DMS53 (cell line): ENCODE measurements at regions not wholly inside any gene's neighbourhood (a gene's known extent, or its start where the extent isn't known, plus 50 kb on each side); places are given as distances from the start of the nearest gene placed in this dataset.
A peak's percentile ranks its signal among the peaks of the same experiment; 100 is the strongest.
"Not testable (repeated sequence)": the region's sequence is repeated elsewhere in the genome, so short reads cannot be mapped to it uniquely, and the experiment has no call there.

ENCODE experiments used
- DNase-seq: peaks from one replicate; lab custom pipeline; 2025; lab: John Stamatoyannopoulos, UW

DNA sequence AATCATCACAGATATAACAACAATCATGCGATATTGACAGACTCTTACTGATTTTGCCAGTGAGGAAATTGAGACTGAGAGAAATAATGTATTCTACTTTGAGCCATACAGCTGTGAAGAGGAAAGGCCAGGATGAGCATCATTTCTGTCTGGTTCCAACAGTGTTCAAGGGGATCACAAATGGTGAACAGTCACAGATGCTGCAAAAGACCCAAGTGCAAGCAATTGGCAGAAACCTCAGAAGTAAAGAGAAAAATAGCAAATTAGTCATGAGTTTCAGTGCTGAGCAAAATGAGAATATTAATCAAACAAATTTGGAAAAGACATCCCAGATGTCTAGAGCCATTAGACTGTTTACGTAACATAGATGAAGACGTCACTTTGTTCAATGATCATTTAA lies 114.1 kb downstream of the RAB38 start:
- DNase-seq = no peak

DNA sequence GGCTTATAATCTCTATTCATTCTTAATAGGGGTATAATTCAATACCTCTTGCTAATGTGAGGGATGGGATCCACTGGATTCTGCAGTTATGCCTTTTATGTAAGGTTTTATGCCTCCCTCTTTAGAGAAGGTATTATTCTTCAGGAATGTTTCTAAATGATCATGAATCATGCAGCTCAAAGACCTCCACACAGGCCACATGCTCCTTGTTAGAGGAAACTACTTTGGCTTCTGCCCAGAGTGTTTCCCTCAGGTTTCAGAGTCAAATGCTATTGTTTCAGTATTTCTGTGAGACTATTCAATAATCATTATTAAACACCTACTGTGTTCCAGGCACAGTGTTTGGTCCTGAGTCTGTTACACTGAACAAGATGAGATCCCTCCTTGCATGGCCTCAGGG lies 115.9 kb downstream of the RAB38 start:
- no peak for DNase-seq

DNA sequence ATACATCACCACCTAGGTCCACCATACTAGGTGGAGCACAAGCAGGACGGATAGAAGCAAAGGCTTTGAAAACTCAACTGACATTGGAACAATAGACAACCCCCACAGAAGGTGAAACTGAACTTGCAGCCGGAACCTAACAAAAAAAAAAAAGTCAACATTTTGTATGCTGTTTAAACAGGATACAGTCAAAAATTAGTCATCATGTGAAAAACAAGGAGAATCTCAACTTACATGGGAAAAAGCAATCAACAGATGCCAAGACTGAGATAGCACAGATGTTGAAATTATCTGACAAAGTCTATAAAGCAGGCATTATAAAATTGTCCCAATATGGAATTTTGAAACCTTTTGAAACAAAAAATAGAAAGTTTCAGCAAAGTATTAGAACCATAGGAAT lies 123.8 kb downstream of the RAB38 start:
- DNase-seq = peak; percentile 90

DNA sequence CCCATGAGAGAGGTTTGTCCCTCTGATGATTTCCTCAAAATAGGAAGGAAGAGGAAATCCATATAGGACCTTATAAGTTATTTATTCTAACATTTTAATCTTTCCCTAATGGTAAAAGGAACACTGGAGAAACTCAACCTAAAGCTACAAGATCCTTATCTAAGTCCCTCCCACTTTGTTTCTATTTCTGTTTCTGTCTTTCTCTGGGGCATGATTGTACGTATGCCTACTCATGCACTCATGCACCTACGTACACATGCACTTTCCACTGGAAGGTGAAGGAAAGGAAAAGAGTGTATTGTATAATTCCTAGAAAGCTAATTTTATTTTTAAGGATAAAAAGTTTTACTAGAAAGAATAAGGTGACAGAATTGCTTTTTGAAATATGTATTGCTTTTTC lies 125.0 kb downstream of the RAB38 start:
- peak; percentile 51 for DNase-seq

DNA sequence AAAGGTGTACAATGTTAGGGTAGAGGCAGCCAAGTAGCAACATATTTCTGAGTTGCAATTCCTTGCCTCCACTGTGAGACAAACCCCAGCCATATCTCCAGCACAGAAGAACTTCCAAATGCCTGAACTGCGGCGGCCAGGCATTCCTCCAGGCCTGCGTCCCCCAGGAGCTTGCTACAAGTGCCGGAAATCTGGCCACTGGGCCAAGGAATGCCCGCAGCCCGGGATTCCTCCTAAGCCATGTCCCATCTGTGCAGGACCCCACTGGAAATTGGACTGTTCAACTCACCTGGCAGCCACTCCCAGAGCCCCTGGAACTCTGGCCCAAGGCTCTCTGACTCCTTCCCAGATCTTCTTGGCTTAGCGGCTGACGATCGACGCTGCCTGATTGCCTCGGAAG lies 130.0 kb downstream of the RAB38 start:
- DNase-seq = not testable (repeated sequence)

DNA sequence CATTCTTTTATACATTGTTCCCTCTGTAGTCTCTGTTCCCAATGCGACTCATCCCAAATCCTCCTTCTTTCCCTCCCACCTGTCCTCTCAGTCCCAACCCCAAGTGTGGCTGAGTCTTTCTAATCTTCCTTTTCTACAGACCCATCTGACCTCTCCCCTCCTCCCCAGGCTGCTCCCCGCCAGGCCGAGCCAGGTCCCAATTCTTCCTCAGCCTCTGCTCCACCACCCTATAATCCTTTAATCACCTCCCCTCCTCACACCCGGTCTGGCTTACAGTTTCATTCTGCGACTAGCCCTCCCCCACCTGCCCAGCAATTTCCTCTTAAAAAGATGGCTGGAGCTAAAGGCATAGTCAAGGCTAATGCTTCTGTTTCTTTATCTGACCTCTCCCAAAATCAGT lies 130.6 kb downstream of the RAB38 start:
- DNase-seq = not testable (repeated sequence)

DNA sequence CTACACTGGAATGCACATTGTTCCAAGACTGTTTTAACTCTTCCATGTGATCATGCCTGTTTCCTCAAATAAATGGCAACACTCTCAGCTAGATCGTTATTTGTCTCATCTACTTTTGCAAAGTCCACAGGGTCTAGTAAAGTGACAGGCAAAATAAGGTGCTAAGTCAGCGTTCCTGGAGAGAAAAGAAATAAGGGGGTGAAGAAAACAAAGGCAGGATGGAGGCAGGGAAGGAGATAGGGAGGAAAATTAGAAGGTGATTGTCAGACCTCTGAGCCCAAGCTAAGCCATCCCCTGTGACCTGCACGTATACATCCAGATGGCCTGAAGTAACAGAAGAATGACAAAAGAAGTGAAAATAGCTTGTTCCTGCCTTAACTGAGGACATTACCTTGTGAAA lies 132.1 kb downstream of the RAB38 start:
- no peak for DNase-seq

DNA sequence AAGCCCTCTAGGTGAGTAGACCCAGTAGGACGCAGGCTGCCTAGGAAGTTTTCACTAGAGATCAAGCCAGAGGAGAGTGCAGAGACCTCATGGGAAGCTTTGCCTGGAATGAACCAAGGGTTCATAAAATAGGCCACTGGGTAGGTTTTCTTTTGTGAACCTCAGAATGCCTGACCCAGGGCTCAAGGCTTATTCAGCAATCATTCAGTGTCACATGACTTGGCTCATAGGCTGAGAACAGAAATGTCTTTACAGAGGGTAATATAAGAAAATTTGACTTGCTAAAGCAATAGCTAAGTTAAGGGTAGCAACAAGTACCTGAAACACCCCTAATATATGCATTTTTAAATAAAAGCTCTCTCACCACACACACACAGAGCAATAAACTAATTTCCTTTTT lies 132.6 kb downstream of the RAB38 start:
- DNase-seq = no peak

DNA sequence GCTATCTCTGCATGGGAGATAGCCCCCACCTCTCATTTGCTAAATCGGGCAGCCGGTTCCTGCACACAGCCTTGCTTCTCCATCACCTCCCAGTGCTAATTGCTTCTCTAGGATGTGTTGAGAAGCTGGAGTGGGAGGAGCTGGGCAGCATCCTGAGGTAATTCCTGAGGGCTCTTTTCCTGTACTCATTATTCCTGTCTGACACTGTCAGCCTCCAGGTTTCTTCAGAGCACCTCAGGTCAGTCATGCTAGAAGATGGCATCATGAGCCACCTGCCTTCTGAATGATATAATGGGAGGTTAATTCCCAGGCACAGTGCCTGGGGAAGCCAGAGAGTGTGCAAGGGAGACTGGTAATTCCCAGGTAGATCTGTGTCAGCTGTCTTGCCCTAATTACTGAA lies 133.0 kb downstream of the RAB38 start:
- DNase-seq = no peak

DNA sequence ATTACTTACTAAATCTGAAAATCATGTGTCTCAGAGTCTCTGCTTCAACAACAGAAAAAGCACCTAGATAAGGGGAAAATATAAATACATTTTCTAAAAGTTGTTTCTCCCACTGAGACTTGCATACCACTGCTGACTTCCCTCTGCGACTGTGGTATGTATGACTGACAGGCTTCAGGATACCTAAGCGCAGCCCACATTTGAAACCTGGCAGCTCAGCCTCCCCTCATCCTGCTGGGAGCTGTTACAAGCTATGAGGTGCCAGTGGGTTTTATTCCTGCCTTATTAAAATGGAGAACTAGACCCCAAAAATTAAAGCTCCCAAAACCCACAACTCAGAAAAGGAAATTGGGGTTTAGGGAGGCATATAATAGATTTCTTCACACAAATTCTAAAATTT lies 133.6 kb downstream of the RAB38 start:
- no peak for DNase-seq

DNA sequence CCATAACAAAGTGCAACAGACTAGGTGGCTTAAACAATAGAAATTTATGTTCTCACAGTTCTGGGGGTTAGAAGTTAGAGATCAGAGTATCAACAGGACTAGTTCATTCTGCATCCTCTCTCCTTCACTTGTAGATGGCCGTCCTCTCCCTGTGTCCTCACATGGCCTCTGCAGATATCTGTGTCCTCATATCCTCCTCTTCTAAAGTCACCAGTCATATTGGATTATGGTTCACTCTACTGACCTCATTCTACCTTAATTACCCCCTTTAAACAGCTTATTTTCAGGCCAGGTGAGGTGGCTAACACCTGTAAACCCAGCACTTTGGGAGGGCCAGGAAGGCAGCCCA lies 135.1 kb downstream of the RAB38 start:
- DNase-seq = no peak

DNA sequence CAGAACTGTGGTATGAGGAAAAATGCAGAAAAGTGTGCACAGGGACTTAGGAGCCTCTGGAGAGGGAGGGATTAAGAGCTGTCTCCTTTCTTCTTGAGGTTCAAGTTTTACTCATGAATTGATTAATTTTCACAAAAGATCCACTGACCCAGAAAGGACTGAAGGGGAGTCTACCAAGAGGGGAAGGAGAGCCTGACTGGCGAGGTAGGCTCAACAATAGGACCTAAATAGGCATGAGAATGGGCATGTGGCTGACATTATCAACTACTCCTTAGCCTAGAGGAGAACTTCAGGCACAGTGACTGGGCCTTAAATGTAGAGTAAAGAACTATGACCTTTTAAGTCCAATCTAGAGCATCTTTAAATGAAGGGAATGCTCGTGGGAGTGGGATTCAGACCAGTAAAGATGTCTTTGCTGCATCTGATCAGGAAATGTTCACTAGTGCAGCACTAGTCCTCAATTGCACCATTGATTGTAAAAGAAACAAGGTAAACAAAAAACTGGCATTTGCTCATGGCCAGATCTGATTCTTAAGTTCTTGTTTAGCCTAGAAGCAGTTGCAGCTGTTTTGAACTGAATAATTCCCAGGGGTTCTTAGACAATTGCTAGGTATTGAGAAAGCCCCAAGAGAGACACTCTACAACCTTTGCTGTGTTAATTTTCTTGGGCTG lies 135.6 kb downstream of the RAB38 start:
- DNase-seq = no peak

DNA sequence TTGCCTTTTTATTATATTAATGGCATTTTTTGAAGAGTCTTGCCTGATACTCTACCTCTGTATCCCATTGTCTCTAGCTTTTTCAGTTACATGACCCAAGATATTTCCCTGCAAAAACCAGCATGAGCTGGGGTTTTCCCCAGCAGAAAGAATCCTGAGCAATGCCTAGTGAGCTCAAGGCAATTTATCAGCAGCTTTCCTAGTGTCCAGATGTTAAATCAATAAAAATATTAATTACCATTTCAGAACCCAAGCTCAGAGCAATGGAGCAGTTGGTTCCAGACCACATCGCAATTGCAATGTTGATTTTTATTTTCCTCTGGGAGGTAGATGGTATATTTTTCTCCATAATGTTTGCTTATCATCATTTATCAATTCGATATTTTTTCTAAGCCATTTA lies 137.2 kb downstream of the RAB38 start:
- no peak for DNase-seq

DNA sequence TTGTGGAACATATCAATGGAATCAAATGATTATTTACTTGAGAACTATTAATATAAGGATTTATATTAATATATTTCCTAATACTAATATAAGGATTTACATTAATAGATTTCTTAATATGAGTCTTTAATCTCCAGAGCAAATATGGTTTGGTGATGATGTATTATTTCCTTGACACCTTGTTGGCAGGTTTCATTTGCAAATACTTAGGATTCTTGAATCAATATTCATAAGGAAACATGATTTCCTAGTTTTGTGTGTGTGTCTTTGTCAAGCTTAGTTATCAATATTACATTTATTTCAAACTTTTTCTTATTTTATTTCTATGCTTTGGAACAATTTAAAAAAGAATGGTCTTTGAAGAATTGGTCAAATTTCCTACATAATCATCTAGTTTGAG lies 138.5 kb downstream of the RAB38 start:
- DNase-seq = no peak

DNA sequence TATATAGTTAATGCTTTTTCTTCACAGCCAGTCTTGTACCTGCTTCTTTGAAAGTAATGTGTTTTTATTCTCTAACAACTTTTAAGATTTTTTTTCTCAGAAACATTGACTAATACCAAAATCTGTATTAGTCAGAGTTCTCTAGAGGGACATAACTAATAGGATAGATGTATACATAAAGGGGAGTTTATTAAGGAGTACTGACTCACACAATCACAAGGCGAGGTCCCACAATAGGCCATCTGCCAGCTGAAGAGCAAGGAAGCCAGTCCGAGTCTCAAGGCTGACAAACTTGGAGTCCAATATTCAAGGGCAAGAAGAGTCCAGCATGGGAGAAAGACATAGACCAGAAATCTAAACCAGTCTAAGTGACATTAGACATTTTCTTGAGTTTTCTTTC lies 140.0 kb downstream of the RAB38 start:
- no peak for DNase-seq

DNA sequence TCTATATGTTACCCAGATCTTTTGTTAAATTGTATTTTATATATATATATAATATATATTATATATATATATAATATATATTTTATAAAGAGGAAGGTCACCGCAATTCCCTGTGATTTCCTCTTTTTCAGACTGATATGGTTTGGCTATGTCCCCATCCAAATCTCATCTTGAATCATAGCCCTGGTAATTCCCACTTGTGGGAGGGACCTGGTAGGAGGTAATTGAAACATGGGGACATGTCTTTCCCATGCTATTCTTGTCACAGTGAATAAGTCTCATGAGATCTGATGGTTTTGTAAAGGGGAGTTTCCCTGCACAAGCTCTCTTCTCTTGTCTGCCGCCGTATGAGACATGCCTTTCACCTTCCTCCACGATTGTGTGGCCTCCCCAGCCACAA lies 157.6 kb downstream of the RAB38 start:
- DNase-seq = no peak

DNA sequence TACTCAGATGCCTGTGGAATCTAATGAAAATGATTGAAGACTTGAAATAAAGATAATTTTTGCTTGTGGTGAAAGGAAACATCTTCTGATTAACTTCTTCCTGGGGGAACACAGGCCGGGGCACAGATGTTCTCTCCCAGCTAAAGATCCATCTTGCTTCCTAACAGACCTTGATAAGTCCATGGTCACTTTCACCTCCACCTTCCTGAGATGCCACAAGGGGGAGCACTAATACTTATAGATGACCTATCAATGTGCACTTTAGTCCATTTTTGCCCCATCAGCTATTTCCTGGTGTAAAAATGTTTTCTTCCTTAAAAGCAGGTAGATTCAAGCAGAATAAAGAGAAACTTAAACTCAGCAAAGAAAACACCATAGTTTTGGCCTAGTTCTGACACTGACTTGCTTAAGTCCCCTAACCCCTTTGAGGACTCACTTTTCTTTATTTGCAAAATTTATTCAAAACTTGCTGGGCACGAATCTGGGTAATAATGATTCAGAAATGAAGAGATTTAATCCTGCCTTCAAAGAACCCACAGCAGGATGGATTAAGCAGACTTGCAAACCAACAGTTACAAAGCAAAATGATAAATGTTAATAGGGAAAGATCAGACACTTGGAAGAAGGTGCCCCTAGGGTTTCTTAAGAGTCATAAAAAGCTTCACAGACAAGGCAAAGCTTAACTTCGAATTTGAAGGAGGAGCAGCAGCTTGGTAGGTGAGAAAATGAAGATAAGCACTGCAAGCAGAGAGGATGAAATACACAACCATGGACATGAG lies 158.7 kb downstream of the RAB38 start:
- DNase-seq = peak; percentile 95

DNA sequence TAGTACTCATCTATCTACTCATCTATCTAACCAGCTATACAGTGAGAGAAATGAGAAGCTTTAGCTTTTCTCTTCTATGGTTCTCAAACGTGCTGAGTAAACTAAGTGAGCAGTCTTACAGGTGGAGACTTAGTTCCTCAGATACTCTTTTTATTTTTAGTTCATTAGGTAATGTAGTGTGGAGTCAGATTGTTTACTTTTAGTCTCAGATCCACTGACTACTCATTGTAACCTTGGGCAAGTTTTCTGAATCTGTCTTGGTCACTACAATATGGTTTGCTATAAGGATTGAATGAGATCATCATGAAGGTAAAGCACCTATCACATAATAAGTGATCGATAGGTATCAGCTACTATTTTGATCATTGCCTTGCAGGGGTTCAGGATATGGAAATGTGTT lies 160.1 kb downstream of the RAB38 start:
- no peak for DNase-seq

DNA sequence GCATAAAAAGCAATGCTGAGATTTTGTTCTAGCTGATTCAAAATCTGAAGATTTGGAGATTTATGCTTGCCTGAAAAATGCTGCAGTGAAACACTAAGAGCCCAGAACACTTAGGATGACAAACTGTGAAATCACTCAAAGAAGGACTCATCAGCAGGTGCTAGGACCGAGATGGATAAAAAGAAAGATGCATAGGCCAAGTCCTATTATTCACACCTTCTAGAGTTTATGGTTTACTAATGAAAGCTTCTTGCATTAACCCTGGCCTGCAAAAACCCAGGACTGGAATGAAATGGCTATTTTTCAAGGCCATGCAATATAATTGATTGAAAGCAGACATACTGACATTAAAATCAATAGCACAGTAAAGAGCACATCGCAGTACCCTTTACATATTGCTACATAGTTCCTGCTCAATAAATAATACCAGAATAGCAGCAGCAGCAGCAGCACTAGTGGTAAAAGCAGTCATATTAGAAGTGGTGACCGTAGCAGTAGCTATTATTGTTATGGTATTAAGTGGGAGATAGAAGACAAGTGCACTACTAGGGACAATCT lies 161.7 kb downstream of the RAB38 start:
- no peak for DNase-seq

DNA sequence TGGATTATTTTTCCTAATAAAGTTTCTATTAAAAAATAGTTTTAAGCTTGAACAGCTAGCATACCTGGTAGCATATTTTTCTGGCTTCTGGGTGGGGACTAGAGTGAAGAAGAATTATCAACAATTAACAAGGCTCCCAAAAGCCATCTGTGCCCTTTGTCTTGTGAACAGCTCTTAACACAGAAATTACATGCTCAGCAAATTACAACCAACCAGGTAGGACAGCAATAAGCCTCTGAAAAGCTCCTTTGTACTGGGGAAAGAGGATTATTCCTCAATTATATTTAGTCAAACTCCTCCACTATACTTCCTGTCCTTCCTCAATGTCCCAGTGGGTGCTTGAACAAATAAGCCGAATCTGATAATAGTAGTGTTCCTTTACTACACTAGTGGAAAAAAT lies 162.8 kb downstream of the RAB38 start:
- no peak for DNase-seq

DNA sequence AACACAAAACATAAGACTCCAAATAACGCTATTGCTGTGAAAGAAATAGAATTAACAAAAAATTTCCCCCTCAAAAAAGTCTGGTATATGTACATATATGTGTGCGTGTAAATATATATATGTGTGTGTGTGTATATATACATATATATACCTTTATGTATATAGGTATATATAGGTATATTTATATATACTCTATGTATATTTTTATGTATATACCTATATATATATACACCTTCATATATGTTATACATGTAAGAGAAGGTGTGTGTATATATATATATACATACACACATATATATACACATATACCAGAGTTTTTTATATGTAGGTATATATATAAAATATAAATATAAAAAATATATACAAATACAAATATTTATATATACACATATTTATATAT lies 199.2 kb downstream of the RAB38 start:
- peak; percentile 13 for DNase-seq

DNA sequence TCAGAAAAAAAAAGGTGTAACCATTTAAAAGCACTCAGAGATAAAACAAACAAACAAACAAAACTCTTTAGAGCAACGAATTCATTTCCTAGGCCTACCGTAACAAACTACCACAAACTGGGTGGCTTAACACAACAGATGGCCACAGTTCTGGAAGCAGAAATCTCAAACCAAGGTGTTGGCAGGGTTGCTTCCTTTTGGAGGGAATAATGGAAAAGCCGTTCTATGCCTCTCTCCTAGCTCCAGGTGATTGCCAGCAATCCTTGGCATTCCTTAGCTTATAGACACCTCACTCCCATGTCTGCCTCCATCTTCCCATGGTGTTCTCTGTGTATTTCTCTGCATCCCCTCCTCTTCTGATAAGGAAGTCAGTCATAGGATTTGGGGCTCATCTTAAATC lies 200.4 kb downstream of the RAB38 start:
- peak; percentile 8 for DNase-seq

DNA sequence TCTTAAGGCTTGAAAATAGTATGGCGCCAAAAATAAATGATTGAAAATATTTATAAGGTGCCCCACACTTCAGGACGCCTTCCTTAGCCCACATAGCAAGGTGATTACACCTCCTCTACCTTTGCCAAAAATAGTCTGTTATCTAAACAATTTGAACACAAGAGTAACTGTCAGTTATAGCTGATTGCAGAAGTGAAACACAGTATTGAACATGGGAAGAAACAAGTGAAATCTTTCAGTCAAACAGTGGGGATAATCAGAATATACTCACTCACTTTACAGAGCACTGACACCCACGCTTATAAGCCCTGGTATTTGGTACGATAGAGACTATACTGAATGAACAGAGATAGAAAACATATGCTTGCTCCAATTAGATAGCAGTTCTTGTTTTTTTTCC lies 203.1 kb downstream of the RAB38 start:
- DNase-seq = no peak

DNA sequence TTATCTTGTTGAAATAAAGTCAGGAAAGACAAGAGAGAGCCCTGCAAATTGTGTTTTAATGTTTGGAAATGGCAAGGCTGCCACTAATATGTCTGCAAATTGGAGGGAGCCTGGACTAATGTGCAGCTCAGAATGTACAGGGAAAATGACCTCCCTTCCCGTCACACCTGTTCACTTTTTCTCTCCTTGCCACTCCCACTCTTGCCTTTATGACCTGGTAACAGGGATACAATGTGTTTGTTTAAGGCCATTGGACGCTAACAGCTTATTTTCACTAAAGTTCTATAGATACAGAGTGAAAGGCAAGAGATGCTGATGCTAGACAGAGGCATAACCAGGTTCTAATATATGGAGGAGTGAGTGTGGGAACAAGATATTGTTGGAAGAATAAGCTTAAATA lies 203.9 kb downstream of the RAB38 start:
- no peak for DNase-seq
